ENCODE measurements at regions not wholly inside any gene's neighbourhood (a gene's known extent, or its start where the extent isn't known, plus 50 kb on each side); places are given as distances from the start of the nearest gene placed in this dataset.

DNA sequence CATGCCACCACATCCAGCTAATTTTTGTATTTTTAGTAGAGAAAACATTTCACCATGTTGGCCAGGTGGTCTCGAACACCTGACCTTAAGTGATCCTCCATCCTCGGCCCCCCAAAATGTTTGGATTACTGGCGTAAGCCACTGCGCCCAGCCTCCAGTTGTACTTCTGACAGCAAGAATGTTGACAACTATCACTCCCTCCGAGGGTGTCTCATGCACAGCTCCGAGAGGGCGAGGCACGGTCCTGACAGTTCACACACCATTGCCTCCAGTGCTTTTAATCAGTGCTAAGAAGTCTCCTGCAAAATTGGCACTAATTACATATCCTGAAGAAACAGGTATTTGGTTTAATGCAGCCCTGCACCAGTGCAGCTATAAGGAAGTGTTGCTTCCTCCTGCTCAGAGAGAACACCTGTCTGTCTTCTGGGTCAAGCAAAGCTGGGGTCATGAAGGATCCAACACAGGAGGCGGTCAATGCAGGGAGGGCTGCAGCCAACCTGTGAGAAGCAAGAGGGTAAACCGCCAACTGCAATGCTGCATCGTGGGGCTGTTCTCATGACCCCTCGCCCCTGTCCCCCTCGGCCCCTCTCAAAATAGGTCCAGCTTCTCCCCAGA, 184.0 kb downstream of the MED10 start:
- TF ChIP-seq POLR2A (IDR thresholded peaks at IDR 0.05), result no peak
- TF ChIP-seq, protein P1, sequence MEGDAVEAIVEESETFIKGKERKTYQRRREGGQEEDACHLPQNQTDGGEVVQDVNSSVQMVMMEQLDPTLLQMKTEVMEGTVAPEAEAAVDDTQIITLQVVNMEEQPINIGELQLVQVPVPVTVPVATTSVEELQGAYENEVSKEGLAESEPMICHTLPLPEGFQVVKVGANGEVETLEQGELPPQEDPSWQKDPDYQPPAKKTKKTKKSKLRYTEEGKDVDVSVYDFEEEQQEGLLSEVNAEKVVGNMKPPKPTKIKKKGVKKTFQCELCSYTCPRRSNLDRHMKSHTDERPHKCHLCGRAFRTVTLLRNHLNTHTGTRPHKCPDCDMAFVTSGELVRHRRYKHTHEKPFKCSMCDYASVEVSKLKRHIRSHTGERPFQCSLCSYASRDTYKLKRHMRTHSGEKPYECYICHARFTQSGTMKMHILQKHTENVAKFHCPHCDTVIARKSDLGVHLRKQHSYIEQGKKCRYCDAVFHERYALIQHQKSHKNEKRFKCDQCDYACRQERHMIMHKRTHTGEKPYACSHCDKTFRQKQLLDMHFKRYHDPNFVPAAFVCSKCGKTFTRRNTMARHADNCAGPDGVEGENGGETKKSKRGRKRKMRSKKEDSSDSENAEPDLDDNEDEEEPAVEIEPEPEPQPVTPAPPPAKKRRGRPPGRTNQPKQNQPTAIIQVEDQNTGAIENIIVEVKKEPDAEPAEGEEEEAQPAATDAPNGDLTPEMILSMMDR (IDR thresholded peaks at IDR 0.05), result no peak
